Endodermal cell (in vitro differentiated cells): ENCODE measurements at regions not wholly inside any gene's neighbourhood (a gene's known extent, or its start where the extent isn't known, plus 50 kb on each side); places are given as distances from the start of the nearest gene placed in this dataset.
A peak's percentile ranks its signal among the peaks of the same experiment; 100 is the strongest.

ENCODE experiments used
- DNase-seq: peaks from one replicate; pipeline ENCODE4 v3.0.0-alpha.2; 2017
- H3K27ac ChIP-seq: 2 replicates; pipeline ENCODE4 v1.5.1; 2013; ENCODE audit warnings: mild to moderate bottlenecking, low read depth, low read length, moderate library complexity
- H3K27me3 ChIP-seq: 2 replicates; pipeline ENCODE4 v1.6.1; 2013; ENCODE audit warnings: mild to moderate bottlenecking, low read length, moderate library complexity; ENCODE audit not compliant: insufficient read depth, control insufficient read depth, poor library complexity, severe bottlenecking
- H3K36me3 ChIP-seq: 2 replicates; pipeline ENCODE4 v1.7.0; 2013; ENCODE audit warnings: mild to moderate bottlenecking, low read length, moderate library complexity; ENCODE audit not compliant: control insufficient read depth, insufficient read depth
- H3K4me1 ChIP-seq: one replicate; pipeline ENCODE4 v1.7.0; 2013; ENCODE audit warnings: low read length; ENCODE audit not compliant: control insufficient read depth, insufficient read depth
- H3K4me3 ChIP-seq: 2 replicates; pipeline ENCODE4 v1.5.1; 2013; ENCODE audit warnings: mild to moderate bottlenecking, low read length, moderate library complexity
- H3K9ac ChIP-seq: 2 replicates; pipeline ENCODE4 v1.6.1; 2013; ENCODE audit warnings: mild to moderate bottlenecking, low read length, moderate library complexity; ENCODE audit not compliant: poor library complexity, severe bottlenecking; ENCODE audit errors: extremely low read depth
- H3K9me3 ChIP-seq: 2 replicates; pipeline ENCODE4 v1.6.1; 2013; ENCODE audit warnings: mild to moderate bottlenecking, low read length, moderate library complexity; ENCODE audit not compliant: control insufficient read depth
- H3K27ac Mint-ChIP-seq: 2 replicates; pipeline ENCODE4 v1.8.0; 2020; ENCODE audit warnings: mixed read lengths
- H3K27me3 Mint-ChIP-seq: 2 replicates; pipeline ENCODE4 v1.8.0; 2021; ENCODE audit warnings: mild to moderate bottlenecking, mixed read lengths; ENCODE audit not compliant: insufficient read depth
- H3K36me3 Mint-ChIP-seq: 2 replicates; pipeline ENCODE4 v1.8.0; 2020; ENCODE audit warnings: low read depth, mixed read lengths
- H3K4me1 Mint-ChIP-seq: 2 replicates; pipeline ENCODE4 v1.8.0; 2020; ENCODE audit warnings: mixed read lengths
- H3K4me3 Mint-ChIP-seq: 2 replicates; pipeline ENCODE4 v1.8.0; 2020; ENCODE audit warnings: mild to moderate bottlenecking, moderate library complexity, mixed read lengths
- H3K9me3 Mint-ChIP-seq: 2 replicates; pipeline ENCODE4 v1.8.0; 2020; ENCODE audit warnings: mild to moderate bottlenecking, mixed read lengths
- CTCF ChIP-seq: fragments of 200-600 bp; sonication (generic); conservative IDR thresholded peaks from 2 replicates; pipeline ENCODE4 v1.5.0; 2021; ENCODE audit warnings: antibody characterized with exemption, mild to moderate bottlenecking
- WGBS, 2 experiments: methylation state at CpG; one replicate each; pipeline versions ENCODE4 v1.1.5 to v1.1.7; 2013; ENCODE audit warnings: missing lambda C conversion rate in 2 of 2, mixed read lengths in 1 of 2; ENCODE audit not compliant: insufficient coverage in 1 of 2, insufficient read length in 1 of 2; 5-methylcytosine and 5-hydroxymethylcytosine counted together

DNA sequence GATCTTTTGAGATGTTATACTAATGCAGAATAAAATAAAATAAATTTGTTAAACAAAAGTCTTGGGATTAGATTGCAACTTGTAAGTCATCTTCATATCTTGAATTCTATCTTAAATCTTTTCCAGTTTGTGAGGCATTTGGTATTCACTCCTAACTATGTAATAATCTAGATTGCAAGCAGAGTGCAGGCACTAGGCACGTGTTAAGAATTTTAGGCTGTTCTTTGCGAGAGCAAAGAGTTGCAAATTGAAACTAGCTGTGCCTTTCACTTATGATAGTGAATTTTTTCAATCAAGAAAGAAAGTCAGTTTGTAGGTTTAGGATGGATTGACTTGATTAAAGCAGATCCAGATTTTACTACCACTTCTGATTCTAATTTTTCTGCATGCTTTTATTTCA, 264.1 kb upstream of the SPRY2 start:
- TF ChIP-seq CTCF, result no peak
- H3K36me3 ChIP-seq, result no peaks in the 10 kb centered on the region
- no peaks in the 10 kb centered on the region for H3K27me3 ChIP-seq
- Mint-ChIP-seq H3K4me1 (no peaks in the 10 kb centered on the region), H3K36me3 (no peaks in the 10 kb centered on the region), H3K27me3 (no peaks in the 10 kb centered on the region), H3K27ac (no peak overlapping the region), H3K4me3 (no peak overlapping the region), H3K9me3 (no peaks in the 10 kb centered on the region)
- no peak overlapping the region for H3K27ac ChIP-seq
- no peak overlapping the region for H3K4me3 ChIP-seq
- no peak for DNase-seq
- H3K4me1 ChIP-seq, result no peaks in the 10 kb centered on the region
- 83% methylated on average over 2 of the region's 2 CpGs; no CpG with 5 or more reads in 1 of the 2 experiments for WGBS, 2 experiments
- H3K9me3 ChIP-seq, result no peaks in the 10 kb centered on the region
- no peak overlapping the region for H3K9ac ChIP-seq

DNA sequence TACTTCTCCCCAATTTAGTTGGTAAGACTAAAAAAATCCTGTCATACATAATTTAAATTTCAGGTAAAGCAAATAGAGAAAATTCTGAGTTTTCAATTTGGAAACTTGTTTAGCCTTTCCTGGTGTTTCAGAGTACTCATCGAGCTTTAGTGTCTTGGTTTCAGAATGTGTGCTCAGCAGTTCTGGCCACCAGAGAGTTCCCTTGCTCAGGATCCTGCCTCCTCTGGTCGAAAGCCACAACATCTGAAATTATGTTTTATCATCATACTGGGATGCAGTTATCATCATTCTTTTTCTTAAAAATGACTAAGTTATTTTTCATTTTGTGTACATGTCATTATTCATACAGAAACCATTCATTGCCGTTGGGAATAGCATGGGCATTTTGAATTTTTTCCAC, 263.2 kb upstream of the SPRY2 start:
- 82% methylated on average over 2 of the region's 3 CpGs; no CpG with 5 or more reads in 1 of the 2 experiments for WGBS, 2 experiments

GRCh38 chr13:80603351-80603750, 262.4 kb upstream of the SPRY2 start:
- H3K36me3 ChIP-seq, result no peaks in the 10 kb centered on the region
- 76 to 100% methylated on average over 1 of the region's 1 CpG for WGBS, 2 experiments
- no peak overlapping the region for H3K4me3 Mint-ChIP-seq

More for the DNA sequence above, 263.2 kb upstream of the SPRY2 start:
- Histone ChIP-seq H3K27me3 (no peaks in the 10 kb centered on the region), H3K4me3 (no peak overlapping the region), H3K4me1 (no peaks in the 10 kb centered on the region), H3K27ac (no peak overlapping the region), H3K36me3 (no peaks in the 10 kb centered on the region), H3K9me3 (no peaks in the 10 kb centered on the region), H3K9ac (no peak overlapping the region)
- H3K4me3 Mint-ChIP-seq, result no peak overlapping the region
- no peak for DNase-seq
- H3K36me3 Mint-ChIP-seq, result no peaks in the 10 kb centered on the region
- no peak overlapping the region for H3K27ac Mint-ChIP-seq
- H3K9me3 Mint-ChIP-seq, result no peaks in the 10 kb centered on the region
- peak; percentile 40 for TF ChIP-seq CTCF
- no peaks in the 10 kb centered on the region for H3K27me3 Mint-ChIP-seq
- H3K4me1 Mint-ChIP-seq, result no peaks in the 10 kb centered on the region

More at GRCh38 chr13:80603351-80603750, 262.4 kb upstream of the SPRY2 start:
- Histone ChIP-seq H3K4me3 (no peak overlapping the region), H3K9ac (no peak overlapping the region), H3K27me3 (no peaks in the 10 kb centered on the region), H3K27ac (no peak overlapping the region), H3K4me1 (no peaks in the 10 kb centered on the region), H3K9me3 (no peaks in the 10 kb centered on the region)
- no peak for DNase-seq
- Mint-ChIP-seq H3K27ac (no peak overlapping the region), H3K4me1 (no peaks in the 10 kb centered on the region), H3K27me3 (no peaks in the 10 kb centered on the region), H3K9me3 (no peaks in the 10 kb centered on the region), H3K36me3 (no peaks in the 10 kb centered on the region)
- TF ChIP-seq CTCF, result no peak
